Panc1 (cell line): ENCODE measurements at regions not wholly inside any gene's neighbourhood (a gene's known extent, or its start where the extent isn't known, plus 50 kb on each side); places are given as distances from the start of the nearest gene placed in this dataset.

Source experiments
- ATAC-seq: fragments of 200-7000 bp; cut with Tn5 transposase; 2 replicates; pipeline ENCODE4 v1.9.1; 2020; ENCODE audit warnings: mild to moderate bottlenecking, moderate library complexity
- BruUV-seq: library from RNA; stranded (reverse); fragments of 400-500 nt; replicated peaks from 2 replicates; lab custom pipeline; 2021; lab: Mats Ljungman, UMichigan
- CTCF ChIA-PET: fragments of 300-600 bp; sonication (Branson Sonifier 250); formaldehyde crosslinking; loops from one replicate; lab custom pipeline; 2022; ENCODE audit warnings: antibody characterized with exemption; lab: Charles Lee
- POLR2A ChIA-PET: fragments of 300-600 bp; sonication (Branson Sonifier 250); formaldehyde crosslinking; loops from one replicate; lab custom pipeline; 2022; ENCODE audit warnings: antibody characterized with exemption; lab: Charles Lee
- DNase-seq: peaks from one replicate; pipeline ENCODE4 v3.0.0-alpha.2; 2010; ENCODE audit warnings: low read depth, low spot score
- H3K27ac ChIP-seq: 2 replicates; pipeline ENCODE4 v1.5.1; 2011; ENCODE audit warnings: mild to moderate bottlenecking, low read length, inconsistent platforms
- H3K27me3 ChIP-seq: fragments of 200-500 bp; sonication (Bioruptor generic); 2 replicates; pipeline ENCODE4 v1.6.0; 2014; ENCODE audit warnings: low read length, inconsistent platforms; ENCODE audit not compliant: control insufficient read depth, insufficient read depth
- H3K36me3 ChIP-seq: fragments of 200-500 bp; sonication (Bioruptor generic); 2 replicates; pipeline ENCODE4 v1.5.1; 2014; ENCODE audit warnings: inconsistent platforms, mild to moderate bottlenecking, low read length, moderate library complexity; ENCODE audit not compliant: control insufficient read depth, insufficient read depth
- H3K4me1 ChIP-seq: 2 replicates; pipeline ENCODE4 v1.5.1; 2011; ENCODE audit warnings: inconsistent platforms, mild to moderate bottlenecking, low read length, moderate library complexity; ENCODE audit not compliant: control insufficient read depth, insufficient read depth
- H3K4me3 ChIP-seq, 2 experiments: 2 replicates each; pipeline ENCODE4 v1.5.1; 2011 to 2012; ENCODE audit warnings: low read depth in 2 of 2, low read length in 2 of 2, mild to moderate bottlenecking in 2 of 2, inconsistent platforms in 1 of 2, moderate library complexity in 1 of 2
- H3K9me3 ChIP-seq: fragments of 200-500 bp; sonication (Bioruptor generic); 2 replicates; pipeline ENCODE4 v1.5.1; 2014; ENCODE audit warnings: low read depth, mild to moderate bottlenecking, inconsistent platforms, low read length, moderate library complexity; ENCODE audit not compliant: control insufficient read depth, insufficient read depth
- CTCF ChIP-seq: fragments of 450-650 bp; IDR thresholded peaks from 2 replicates; pipeline ENCODE4 v1.5.1; 2017; ENCODE audit warnings: mild to moderate bottlenecking
- POLR2AphosphoS5 ChIP-seq: IDR thresholded peaks from 2 replicates; pipeline ENCODE4 v1.6.1; 2012; ENCODE audit warnings: mild to moderate bottlenecking, low read depth, low read length, moderate library complexity
- REST ChIP-seq, 2 experiments: IDR thresholded peaks; 2 replicates each; pipeline ENCODE4 v1.6.1; 2011 to 2012; ENCODE audit warnings: low read depth in 2 of 2, control low read depth in 1 of 2, low read length in 1 of 2, mild to moderate bottlenecking in 1 of 2, moderate library complexity in 1 of 2; ENCODE audit not compliant: insufficient read depth in 1 of 2
- SIN3A ChIP-seq: IDR thresholded peaks from 2 replicates; pipeline ENCODE4 v1.6.1; 2012; ENCODE audit warnings: low read depth, mild to moderate bottlenecking, low read length, moderate library complexity, borderline replicate concordance; ENCODE audit not compliant: insufficient read depth
- TCF7L2 ChIP-seq: IDR thresholded peaks from 2 replicates; pipeline ENCODE4 v1.6.1; 2011; ENCODE audit warnings: mild to moderate bottlenecking, low read depth, low read length, inconsistent platforms
- in situ Hi-C: cut with HindIII; loops from 2 replicates; pipeline ENCODE4 v1.10.0; 2016; ENCODE audit warnings: low sequenced_read_pairs, low pct_unique_long_range_greater_than_20kb
- intact Hi-C: fragments of 100-400 bp; cut with micrococcal nuclease; formaldehyde crosslinking; loops from one replicate; pipeline ENCODE4 v1.10.0; 2022; ENCODE audit not compliant: unreplicated experiment

- CTCF ChIA-PET: no interaction called here
- no peak overlapping the region for H3K27ac ChIP-seq
- no peaks in the 10 kb centered on the region for H3K27me3 ChIP-seq
- no peak overlapping the region for H3K4me3 ChIP-seq
- no peaks in the 10 kb centered on the region for H3K36me3 ChIP-seq
- TF ChIP-seq POLR2AphosphoS5 (no peak), TCF7L2 (no peak), CTCF (no peak)
- intact Hi-C loops (no loop called here), in situ Hi-C loops (no loop called here)
- BruUV-seq: no TSS peak
- no peaks in the 10 kb centered on the region; the same call in 1 of the 2 replicates for H3K9me3 ChIP-seq
- no peak for ATAC-seq
- DNase-seq: no peak
- POLR2A ChIA-PET: no interaction called here
- no peaks in the 10 kb centered on the region for H3K4me1 ChIP-seq
Observed at GRCh38 chr10:53697038-53697437, 924.5 kb upstream of the MBL2 start.

DNA sequence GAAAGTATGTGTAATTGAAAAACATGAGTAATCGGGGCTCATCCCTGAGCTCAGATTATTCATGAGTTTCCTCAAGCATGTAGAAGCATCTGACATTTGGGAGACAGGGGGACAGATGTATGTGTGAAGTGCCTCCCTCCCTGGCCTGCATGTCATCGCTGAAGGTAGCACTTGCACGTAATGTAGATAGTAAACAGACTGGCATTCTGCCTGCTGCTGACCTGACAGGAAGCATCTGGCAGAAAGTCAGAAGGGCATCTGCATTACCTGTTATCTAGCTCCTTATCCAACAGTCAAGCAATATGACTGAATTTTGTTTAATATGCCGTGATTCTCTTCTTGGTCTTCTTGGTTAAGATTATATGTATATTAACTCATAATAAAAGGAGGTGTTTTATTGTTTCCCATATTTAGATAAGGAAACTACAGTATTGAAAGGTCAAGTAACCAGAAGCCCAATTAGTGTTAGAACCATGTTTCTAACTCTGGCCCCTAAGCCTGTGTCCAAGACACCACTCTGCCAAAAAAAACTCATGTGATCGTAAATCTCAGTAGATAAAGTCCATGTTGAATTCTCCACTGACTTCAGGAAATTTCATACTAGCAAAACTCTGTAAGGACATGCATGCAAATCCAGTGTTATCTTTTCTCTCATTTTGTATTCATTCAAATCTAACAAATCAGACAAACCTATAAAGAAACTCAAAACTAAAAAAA, 918.1 kb upstream of the MBL2 start:
- POLR2A ChIA-PET: no interaction called here
- Histone ChIP-seq H3K36me3 (no peaks in the 10 kb centered on the region), H3K27me3 (no peaks in the 10 kb centered on the region), H3K27ac (no peak overlapping the region), H3K4me1 (no peaks in the 10 kb centered on the region), H3K9me3 (no peaks in the 10 kb centered on the region; the same call in 1 of the 2 replicates), H3K4me3 (no peak overlapping the region)
- CTCF ChIA-PET: no interaction called here
- TF ChIP-seq CTCF: no peak
- TF ChIP-seq POLR2AphosphoS5: no peak
- TF ChIP-seq TCF7L2: no peak
- no peak for TF ChIP-seq SIN3A
- no peak for TF ChIP-seq REST (IDR thresholded peaks at IDR 0.05; ENCODE audit: insufficient read depth in 1 of 2, low read depth in 2 of 2, low read length in 1 of 2)
- in situ Hi-C loops: no loop called here
- BruUV-seq: no TSS peak
- no peak for ATAC-seq
- intact Hi-C loops: no loop called here
- DNase-seq: no peak
